HepG2 (cell line): ENCODE measurements at regions not wholly inside any gene's neighbourhood (a gene's known extent, or its start where the extent isn't known, plus 50 kb on each side); places are given as distances from the start of the nearest gene placed in this dataset.

Source experiments
- ATAC-seq: fragments of 200-7000 bp; cut with Tn5 transposase; 3 replicates; pipeline ENCODE4 v1.9.1; 2020; ENCODE audit warnings: mild to moderate bottlenecking, moderate library complexity
- BruUV-seq: library from RNA; stranded (reverse); fragments of 400-500 nt; replicated peaks from 2 replicates; lab custom pipeline; 2021; lab: Mats Ljungman, UMichigan
- CTCF ChIA-PET: fragments of 300-600 bp; formaldehyde crosslinking; extraction: SDS; loops from one replicate; lab custom pipeline; 2021; ENCODE audit warnings: low total read pairs, inconsistent platforms, low intra/inter-chr PET ratio; lab: Yijun Ruan, JAX
- POLR2A ChIA-PET: fragments of 350-600 bp; sonication (Branson Sonifier 250); formaldehyde crosslinking; loops from one replicate; lab custom pipeline; 2020; ENCODE audit warnings: antibody characterized with exemption, inconsistent platforms; lab: Yijun Ruan, JAX
- DNase-seq: peaks from one replicate; pipeline ENCODE4 v3.0.0-alpha.2; 2015; ENCODE audit warnings: low spot score
- FAIRE-seq: peaks from 3 replicates; lab custom pipeline; 2011; peaks lifted over from hg19 to GRCh38; lab: Jason Lieb, UNC
- H2AFZ ChIP-seq: one replicate; pipeline ENCODE4 v1.6.1; 2011; ENCODE audit warnings: low read length, inconsistent platforms
- H3K27ac ChIP-seq: fragments of 300-600 bp; 3 replicates; pipeline ENCODE4 v1.8.0; 2011; ENCODE audit warnings: mixed run types, mild to moderate bottlenecking, mixed read lengths, low read length, inconsistent platforms; ENCODE audit not compliant: insufficient read depth; ENCODE audit errors: extremely low read length
- H3K27me3 ChIP-seq, 2 experiments: fragments of 200-600 bp in 1 of 2; 2 replicates in 1 of 2; 3 replicates in 1 of 2; pipeline versions ENCODE4 v1.6.0 to v1.8.0; 2011; ENCODE audit warnings: low read length in 2 of 2, mild to moderate bottlenecking in 2 of 2, moderate library complexity in 2 of 2, inconsistent platforms in 1 of 2; ENCODE audit not compliant: insufficient read depth in 2 of 2, control insufficient read depth in 1 of 2
- H3K36me3 ChIP-seq, 2 experiments: fragments of 200-600 bp in 1 of 2; replicated peaks in 1 of 2; 2 replicates in 1 of 2; 3 replicates in 1 of 2; pipeline versions ENCODE4 v1.5.1 to v1.8.0; 2011; ENCODE audit warnings: low read length in 2 of 2, inconsistent platforms in 1 of 2; ENCODE audit not compliant: insufficient read depth in 2 of 2, control insufficient read depth in 1 of 2
- H3K4me1 ChIP-seq: 2 replicates; pipeline ENCODE4 v1.5.1; 2012; ENCODE audit warnings: low read length, inconsistent platforms; ENCODE audit not compliant: insufficient read depth
- H3K4me2 ChIP-seq: 2 replicates; pipeline ENCODE4 v1.6.0; 2011; ENCODE audit warnings: low read depth, low read length, inconsistent platforms
- H3K4me3 ChIP-seq, 3 experiments: fragments of 200-600 bp in 1 of 3; sonication (generic), shearing (Covaris generic) in 1 of 3; replicated peaks in 1 of 3; 2 replicates each; pipeline ENCODE4 v1.5.1; 2011 to 2016; ENCODE audit warnings: low read length in 3 of 3, inconsistent platforms in 2 of 3, low read depth in 2 of 3, mild to moderate bottlenecking in 2 of 3, control low read depth in 1 of 3, mixed read lengths in 1 of 3; ENCODE audit not compliant: insufficient read depth in 1 of 3
- H3K79me2 ChIP-seq: one replicate; pipeline ENCODE4 v1.6.1; 2011; ENCODE audit warnings: low read length, inconsistent platforms; ENCODE audit not compliant: insufficient read depth
- H3K9ac ChIP-seq: 2 replicates; pipeline ENCODE4 v1.6.0; 2011; ENCODE audit warnings: mild to moderate bottlenecking, low read depth, low read length, inconsistent platforms; ENCODE audit not compliant: insufficient read depth
- H3K9me3 ChIP-seq: 2 replicates; pipeline ENCODE4 v1.5.1; 2012; ENCODE audit warnings: mild to moderate bottlenecking, low read length
- H4K20me1 ChIP-seq: 2 replicates; pipeline ENCODE4 v1.6.0; 2011; ENCODE audit warnings: inconsistent platforms, mild to moderate bottlenecking, low read length, moderate library complexity; ENCODE audit not compliant: insufficient read depth
- ELF1 ChIP-seq: sonication (generic); formaldehyde crosslinking; IDR thresholded peaks from 2 replicates; pipeline ENCODE4 v1.4.0; 2020; ENCODE audit warnings: missing genetic modification reagents
- HINFP ChIP-seq: sonication (generic); formaldehyde crosslinking; IDR thresholded peaks from 2 replicates; pipeline ENCODE4 v1.4.0; 2020; ENCODE audit warnings: low read depth, mild to moderate bottlenecking, missing genetic modification reagents
- LBX2 ChIP-seq: sonication (generic); formaldehyde crosslinking; IDR thresholded peaks from 2 replicates; pipeline ENCODE4 v1.5.0; 2020; ENCODE audit warnings: missing genetic modification reagents, mild to moderate bottlenecking, borderline replicate concordance
- NR2F2 ChIP-seq: IDR thresholded peaks from 2 replicates; pipeline ENCODE4 v1.6.1; 2012; ENCODE audit warnings: low read depth, inconsistent platforms, borderline replicate concordance
- PCBP1 ChIP-seq: fragments of 200-400 bp; formaldehyde crosslinking; IDR thresholded peaks from 2 replicates; pipeline ENCODE4 v1.6.1; 2017; ENCODE audit warnings: mild to moderate bottlenecking, low read depth, low read length, borderline replicate concordance
- TOPORS ChIP-seq: sonication (generic); formaldehyde crosslinking; IDR thresholded peaks from 2 replicates; pipeline ENCODE4 v1.8.0; 2023; ENCODE audit warnings: mild to moderate bottlenecking, missing genetic modification reagents
- UBTF ChIP-seq: sonication (generic); formaldehyde crosslinking; IDR thresholded peaks from 2 replicates; pipeline ENCODE4 v1.4.0; 2020; ENCODE audit warnings: mild to moderate bottlenecking, missing genetic modification reagents
- ZBTB10 ChIP-seq: sonication (generic); formaldehyde crosslinking; IDR thresholded peaks from 2 replicates; pipeline ENCODE4 v1.4.0; 2020; ENCODE audit warnings: missing genetic modification reagents, borderline replicate concordance
- ZBTB44 ChIP-seq: sonication (generic); formaldehyde crosslinking; IDR thresholded peaks from 2 replicates; pipeline ENCODE4 v1.4.0; 2020; ENCODE audit warnings: missing genetic modification reagents
- ZFP62 ChIP-seq: sonication (generic); formaldehyde crosslinking; IDR thresholded peaks from 2 replicates; pipeline ENCODE4 v1.4.0; 2020; ENCODE audit warnings: missing genetic modification reagents
- ZNF263 ChIP-seq: sonication (generic); formaldehyde crosslinking; IDR thresholded peaks from 2 replicates; pipeline ENCODE4 v1.4.0; 2020; ENCODE audit warnings: missing genetic modification reagents
- ZNF496 ChIP-seq: sonication (generic); formaldehyde crosslinking; IDR thresholded peaks from 2 replicates; pipeline ENCODE4 v1.8.1; 2023; ENCODE audit warnings: mild to moderate bottlenecking, moderate library complexity, missing genetic modification reagents; ENCODE audit not compliant: insufficient replicate concordance
- ZNF558 ChIP-seq: sonication (generic); formaldehyde crosslinking; IDR thresholded peaks from 2 replicates; pipeline ENCODE4 v1.9.0; 2022; ENCODE audit warnings: mild to moderate bottlenecking, missing genetic modification reagents, borderline replicate concordance
- ZNF577 ChIP-seq: sonication (generic); formaldehyde crosslinking; IDR thresholded peaks from 2 replicates; pipeline ENCODE4 v1.4.0; 2020; ENCODE audit warnings: mild to moderate bottlenecking, low read depth, missing genetic modification reagents, borderline replicate concordance
- ZNF792 ChIP-seq: IDR thresholded peaks from 2 replicates; pipeline ENCODE4 v1.6.1; 2016
- WGBS: methylation state at CpG from one replicate; pipeline ENCODE4 v1.1.6; 2017; ENCODE audit warnings: low lambda C conversion rate; 5-methylcytosine and 5-hydroxymethylcytosine counted together
- in situ Hi-C: cut with HindIII; loops from 2 replicates; pipeline ENCODE4 v1.10.0; 2017; ENCODE audit warnings: low pct_unique_long_range_greater_than_20kb; ENCODE audit not compliant: extremely low pct_ligation_motif_present
- intact Hi-C: fragments of 100-400 bp; cut with micrococcal nuclease; formaldehyde crosslinking; loops from one replicate; pipeline ENCODE4 v1.10.0; 2022; ENCODE audit not compliant: unreplicated experiment

- WGBS = 55% methylated on average over 3 of the region's 3 CpGs
- Histone ChIP-seq H4K20me1 (no peaks in the 10 kb centered on the region), H3K36me3 (no peaks in the 10 kb centered on the region), H3K9me3 (no peaks in the 10 kb centered on the region), H3K27me3 (no peaks in the 10 kb centered on the region), H3K27ac (no peak overlapping the region), H3K79me2 (no peaks in the 10 kb centered on the region), H3K4me1 (peaks cover 9% of the 10 kb centered on the region), H3K4me2 (no peak overlapping the region), H2AFZ (no peak overlapping the region), H3K4me3 (no peak overlapping the region), H3K9ac (no peak overlapping the region)
- TF ChIP-seq ZNF558 (CRISPR knock-in tag) (no peak), ZNF577 (CRISPR knock-in tag) (no peak), ZNF263 (CRISPR knock-in tag) (no peak), PCBP1 (no peak), ZNF792 (CRISPR knock-in tag) (no peak), LBX2 (no peak), ZBTB44 (CRISPR knock-in tag) (no peak), UBTF (CRISPR knock-in tag) (no peak), ZFP62 (CRISPR knock-in tag) (no peak), HINFP (CRISPR knock-in tag) (no peak), ZBTB10 (CRISPR knock-in tag) (no peak), ELF1 (CRISPR knock-in tag) (no peak), ZNF496 (CRISPR knock-in tag) (no peak), NR2F2 (no peak), TOPORS (CRISPR knock-in tag) (no peak)
- ATAC-seq (no peak), DNase-seq (no peak), FAIRE-seq (no peak)
- ChIA-PET POLR2A (no interaction called here), CTCF (no interaction called here)
- BruUV-seq = no TSS peak
- intact Hi-C loops (loop anchor here (10.0 kb wide), 1 partner anchor 181 kb away; no protein-coding TSS in a partner anchor), in situ Hi-C loops (loop anchor here (5.0 kb wide), 1 partner anchor 378 kb away; no protein-coding TSS in a partner anchor)
Observed at GRCh38 chr1:172824209-172824608, 165.3 kb downstream of the FASLG start.
